ENCODE measurements at regions not wholly inside any gene's neighbourhood (a gene's known extent, or its start where the extent isn't known, plus 50 kb on each side); places are given as distances from the start of the nearest gene placed in this dataset.

DNA sequence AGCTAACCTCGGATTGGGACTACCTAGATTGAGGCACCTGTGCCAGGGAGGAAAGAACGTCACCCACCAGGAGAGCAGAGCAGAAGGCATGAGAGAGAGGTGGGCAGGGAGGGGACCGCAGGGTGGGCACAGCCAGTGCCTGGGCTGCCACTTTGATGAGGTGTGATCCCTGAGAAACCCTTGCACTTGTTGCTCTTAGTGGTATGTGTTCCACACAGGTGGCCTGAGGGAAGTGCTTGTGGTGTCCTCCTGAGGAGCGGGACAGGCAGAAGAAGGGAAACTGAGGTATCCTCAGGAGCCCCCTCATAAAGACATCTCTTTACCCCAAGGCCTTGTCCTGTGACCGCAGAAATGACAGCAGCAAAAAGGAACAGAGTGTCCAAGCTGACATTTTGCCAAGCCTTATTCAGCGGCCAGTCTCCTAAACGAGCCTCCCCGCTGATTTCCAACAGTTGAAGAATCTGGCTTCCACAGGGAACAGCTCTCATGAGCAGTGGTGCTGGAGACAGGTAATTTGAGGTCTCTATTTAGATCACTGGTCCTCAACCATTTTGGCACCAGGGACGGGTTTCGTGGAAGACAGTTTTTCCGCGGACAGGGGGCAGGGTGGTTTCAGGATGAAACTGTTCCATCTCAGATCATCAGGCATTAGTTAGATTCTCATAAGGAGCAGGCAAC, 82.4 kb downstream of the FOXD1 start:
- no peaks in the 10 kb centered on the region for H3K4me1 ChIP-seq (ENCODE audit: low read length)
- no peaks in the 10 kb centered on the region for H3K27me3 ChIP-seq (replicated peaks; ENCODE audit: insufficient read depth, low read length)
- no peaks in the 10 kb centered on the region for H3K36me3 ChIP-seq (replicated peaks; ENCODE audit: insufficient read depth, low read length)
- H3K9ac ChIP-seq (ENCODE audit: low read length), result no peak overlapping the region
- H3K9me2 ChIP-seq (replicated peaks; ENCODE audit: insufficient read depth, low read length), result no peaks in the 10 kb centered on the region
- H3K4me2 ChIP-seq (ENCODE audit: low read depth, low read length), result no peak overlapping the region
- no peaks in the 10 kb centered on the region for H4K20me1 ChIP-seq (ENCODE audit: insufficient read depth, low read length)
- H3K27ac ChIP-seq (ENCODE audit: low read length), result no peak overlapping the region
- no peak for TF ChIP-seq EZH2phosphoT487 (IDR thresholded peaks at IDR 0.05; ENCODE audit: low read length)
- TF ChIP-seq EZH2 (optimal IDR thresholded peaks at IDR 0.05; ENCODE audit: low read depth, low read length), result no peak
- TF ChIP-seq, protein P1, sequence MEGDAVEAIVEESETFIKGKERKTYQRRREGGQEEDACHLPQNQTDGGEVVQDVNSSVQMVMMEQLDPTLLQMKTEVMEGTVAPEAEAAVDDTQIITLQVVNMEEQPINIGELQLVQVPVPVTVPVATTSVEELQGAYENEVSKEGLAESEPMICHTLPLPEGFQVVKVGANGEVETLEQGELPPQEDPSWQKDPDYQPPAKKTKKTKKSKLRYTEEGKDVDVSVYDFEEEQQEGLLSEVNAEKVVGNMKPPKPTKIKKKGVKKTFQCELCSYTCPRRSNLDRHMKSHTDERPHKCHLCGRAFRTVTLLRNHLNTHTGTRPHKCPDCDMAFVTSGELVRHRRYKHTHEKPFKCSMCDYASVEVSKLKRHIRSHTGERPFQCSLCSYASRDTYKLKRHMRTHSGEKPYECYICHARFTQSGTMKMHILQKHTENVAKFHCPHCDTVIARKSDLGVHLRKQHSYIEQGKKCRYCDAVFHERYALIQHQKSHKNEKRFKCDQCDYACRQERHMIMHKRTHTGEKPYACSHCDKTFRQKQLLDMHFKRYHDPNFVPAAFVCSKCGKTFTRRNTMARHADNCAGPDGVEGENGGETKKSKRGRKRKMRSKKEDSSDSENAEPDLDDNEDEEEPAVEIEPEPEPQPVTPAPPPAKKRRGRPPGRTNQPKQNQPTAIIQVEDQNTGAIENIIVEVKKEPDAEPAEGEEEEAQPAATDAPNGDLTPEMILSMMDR (IDR thresholded peaks at IDR 0.05; ENCODE audit: low read length), result no peak
- H3F3A ChIP-seq (ENCODE audit: insufficient read depth, low read length), result no peaks in the 10 kb centered on the region
- no peak overlapping the region for H2AFZ ChIP-seq (ENCODE audit: low read length)
- H3K79me2 ChIP-seq (ENCODE audit: low read length), result no peaks in the 10 kb centered on the region
- DNase-seq, result no peak
- no peaks in the 10 kb centered on the region for H3K9me3 ChIP-seq (replicated peaks; ENCODE audit: insufficient read depth, low read length)
- H3K4me3 ChIP-seq (ENCODE audit: low read length), result no peak overlapping the region

DNA sequence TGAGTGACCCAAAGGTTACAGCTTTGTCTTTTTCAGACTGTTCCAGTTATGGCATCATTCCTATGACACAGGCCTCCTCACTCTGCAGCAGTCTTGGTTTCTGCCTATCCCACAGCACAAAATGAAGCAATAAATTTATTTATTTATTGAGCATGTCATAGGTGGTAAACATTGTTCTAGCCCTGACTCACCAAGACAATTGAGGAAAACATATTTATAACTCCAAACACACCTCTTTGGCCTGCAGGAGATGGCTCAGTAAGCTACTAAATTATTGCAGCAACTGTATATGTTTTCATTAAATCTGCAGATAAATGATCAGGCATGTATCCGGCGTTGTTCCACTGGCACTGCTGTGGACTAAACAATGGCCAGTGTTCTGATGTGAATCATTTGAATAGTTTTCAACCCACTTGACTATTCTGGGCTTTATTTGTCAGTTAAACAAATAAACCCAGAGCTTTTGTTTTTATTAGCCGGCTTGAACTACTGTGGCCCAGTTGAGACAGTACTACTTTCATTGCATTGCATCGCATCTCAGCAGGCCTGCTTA, 83.2 kb downstream of the FOXD1 start:
- no peaks in the 10 kb centered on the region for H3K4me1 ChIP-seq (ENCODE audit: low read length)
- H3K4me3 ChIP-seq (ENCODE audit: low read length), result no peak overlapping the region
- no peak overlapping the region for H3K27ac ChIP-seq (ENCODE audit: low read length)

DNA sequence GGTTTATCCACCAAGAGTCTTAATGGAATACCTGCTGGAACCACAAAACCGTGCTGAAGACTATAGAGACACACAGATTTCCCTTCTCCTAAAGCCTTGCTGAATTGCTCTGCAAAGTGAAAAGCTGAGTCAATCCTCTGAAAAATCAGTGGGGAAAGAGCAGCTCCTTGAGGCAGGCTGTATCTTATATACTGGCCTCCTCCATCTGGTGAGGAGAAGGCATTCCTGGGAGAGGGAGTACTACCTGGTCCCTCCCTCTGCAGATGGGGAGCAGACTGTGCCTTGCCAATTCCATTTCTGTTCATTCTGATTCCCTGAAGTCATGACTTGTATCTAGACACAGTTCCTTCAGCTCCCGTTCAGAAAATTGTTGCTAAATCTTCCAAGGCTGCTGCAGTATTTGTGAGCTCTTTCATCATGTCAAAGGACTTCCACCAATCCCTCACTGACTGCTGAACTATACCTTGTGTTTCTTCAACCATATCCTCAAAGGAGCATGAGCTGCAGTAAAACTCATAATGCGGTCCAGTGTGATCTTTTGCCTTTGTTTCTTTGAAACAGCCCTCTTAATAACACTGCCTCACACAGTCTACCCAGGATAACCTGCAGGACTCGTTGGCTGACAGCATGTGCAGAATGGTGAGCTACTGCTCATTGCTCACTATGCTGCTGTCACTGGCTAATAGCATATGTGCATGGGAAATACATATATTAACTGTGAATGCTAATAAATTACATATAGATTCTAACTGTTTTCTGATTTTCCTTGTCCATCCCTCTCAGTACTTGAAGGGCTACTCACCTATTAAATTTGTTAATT, 84.5 kb downstream of the FOXD1 start:
- no peak overlapping the region for H3K9ac ChIP-seq (ENCODE audit: low read length)
- H3F3A ChIP-seq (ENCODE audit: insufficient read depth, low read length), result no peaks in the 10 kb centered on the region
- no peak overlapping the region for H3K4me3 ChIP-seq (ENCODE audit: low read length)
- no peak overlapping the region for H3K4me2 ChIP-seq (ENCODE audit: low read depth, low read length)
- no peaks in the 10 kb centered on the region for H3K27me3 ChIP-seq (replicated peaks; ENCODE audit: insufficient read depth, low read length)
- H3K79me2 ChIP-seq (ENCODE audit: low read length), result no peaks in the 10 kb centered on the region
- H3K4me1 ChIP-seq (ENCODE audit: low read length), result no peaks in the 10 kb centered on the region
- DNase-seq, result no peak
- H3K36me3 ChIP-seq (replicated peaks; ENCODE audit: insufficient read depth, low read length), result no peaks in the 10 kb centered on the region
- H3K9me2 ChIP-seq (replicated peaks; ENCODE audit: insufficient read depth, low read length), result no peaks in the 10 kb centered on the region
- TF ChIP-seq EZH2 (optimal IDR thresholded peaks at IDR 0.05; ENCODE audit: low read depth, low read length) (no peak), EZH2phosphoT487 (IDR thresholded peaks at IDR 0.05; ENCODE audit: low read length) (no peak)
- TF ChIP-seq, protein P1 (IDR thresholded peaks at IDR 0.05; ENCODE audit: low read length), result no peak
- H2AFZ ChIP-seq (ENCODE audit: low read length), result no peak overlapping the region
- no peak overlapping the region for H3K27ac ChIP-seq (ENCODE audit: low read length)
- no peaks in the 10 kb centered on the region for H3K9me3 ChIP-seq (replicated peaks; ENCODE audit: insufficient read depth, low read length)
- H4K20me1 ChIP-seq (ENCODE audit: insufficient read depth, low read length), result no peaks in the 10 kb centered on the region

More for the DNA sequence above, 83.2 kb downstream of the FOXD1 start:
- no peaks in the 10 kb centered on the region for H3K9me3 ChIP-seq (replicated peaks; ENCODE audit: insufficient read depth, low read length)
- no peaks in the 10 kb centered on the region for H3K79me2 ChIP-seq (ENCODE audit: low read length)
- no peaks in the 10 kb centered on the region for H3K27me3 ChIP-seq (replicated peaks; ENCODE audit: insufficient read depth, low read length)
- H3K9me2 ChIP-seq (replicated peaks; ENCODE audit: insufficient read depth, low read length), result no peaks in the 10 kb centered on the region
- no peaks in the 10 kb centered on the region for H3K36me3 ChIP-seq (replicated peaks; ENCODE audit: insufficient read depth, low read length)
- no peak for DNase-seq
- no peaks in the 10 kb centered on the region for H4K20me1 ChIP-seq (ENCODE audit: insufficient read depth, low read length)
- TF ChIP-seq, protein P1 (IDR thresholded peaks at IDR 0.05; ENCODE audit: low read length), result no peak
- no peak for TF ChIP-seq EZH2 (optimal IDR thresholded peaks at IDR 0.05; ENCODE audit: low read depth, low read length)
- no peak for TF ChIP-seq EZH2phosphoT487 (IDR thresholded peaks at IDR 0.05; ENCODE audit: low read length)
- no peak overlapping the region for H2AFZ ChIP-seq (ENCODE audit: low read length)
- no peak overlapping the region for H3K9ac ChIP-seq (ENCODE audit: low read length)
- H3K4me2 ChIP-seq (ENCODE audit: low read depth, low read length), result no peak overlapping the region
- no peaks in the 10 kb centered on the region for H3F3A ChIP-seq (ENCODE audit: insufficient read depth, low read length)

Measured in MM.1S (cell line).